Uterus (tissue), 2 donors: ENCODE measurements at regions not wholly inside any gene's neighbourhood (a gene's known extent, or its start where the extent isn't known, plus 50 kb on each side); places are given as distances from the start of the nearest gene placed in this dataset.

Source experiments
- CTCF ChIP-seq, 4 experiments: fragments of 200-600 bp in 2 of 4; fragments of 450-650 bp in 2 of 4; sonication (generic) in 2 of 4; IDR thresholded peaks; one replicate each; pipeline ENCODE4 v1.5.1; 2016 to 2019; ENCODE audit warnings: antibody characterized with exemption in 4 of 4, mild to moderate bottlenecking in 2 of 4, moderate library complexity in 1 of 4
- POLR2A ChIP-seq, 2 donors: fragments of 450-650 bp; IDR thresholded peaks; one replicate each; pipeline ENCODE4 v1.6.1; 2016; ENCODE audit warnings: antibody characterized with exemption in 2 of 2, mild to moderate bottlenecking in 1 of 2, moderate library complexity in 1 of 2

GRCh38 chr6:95249661-95250060, 327.7 kb upstream of the MANEA start:
- TF ChIP-seq CTCF (IDR thresholded peaks at IDR 0.05), result no peak
- TF ChIP-seq POLR2A (IDR thresholded peaks at IDR 0.05), result no peak
